Mucosa of stomach (tissue), 1 donor: ENCODE measurements at regions not wholly inside any gene's neighbourhood (a gene's known extent, or its start where the extent isn't known, plus 50 kb on each side); places are given as distances from the start of the nearest gene placed in this dataset.

ENCODE experiments used
- H3K27me3 ChIP-seq: one replicate; pipeline ENCODE4 v1.7.0; 2013; ENCODE audit warnings: mild to moderate bottlenecking, low read length; ENCODE audit not compliant: control insufficient read depth, insufficient read depth
- H3K36me3 ChIP-seq: one replicate; pipeline ENCODE4 v1.7.0; 2013; ENCODE audit warnings: low read length; ENCODE audit not compliant: control insufficient read depth, insufficient read depth
- H3K4me1 ChIP-seq: one replicate; pipeline ENCODE4 v1.7.0; 2013; ENCODE audit warnings: mild to moderate bottlenecking, low read length; ENCODE audit not compliant: control insufficient read depth, insufficient read depth
- H3K4me3 ChIP-seq: one replicate; pipeline ENCODE4 v1.7.0; 2013; ENCODE audit warnings: low read length
- H3K9ac ChIP-seq: one replicate; pipeline ENCODE4 v1.7.0; 2013; ENCODE audit warnings: mild to moderate bottlenecking, low read length, moderate library complexity
- H3K9me3 ChIP-seq: one replicate; pipeline ENCODE4 v1.7.0; 2013; ENCODE audit warnings: mild to moderate bottlenecking, low read length, moderate library complexity; ENCODE audit not compliant: control insufficient read depth
- donor health status: Pancreatic carcinoma.

GRCh38 chr12:4138051-4138450 lies 135.5 kb upstream of the CCND2 start:
- peaks cover 4% of the 10 kb centered on the region for H3K4me1 ChIP-seq
- no peaks in the 10 kb centered on the region for H3K36me3 ChIP-seq
- H3K9ac ChIP-seq, result no peak overlapping the region
- H3K4me3 ChIP-seq, result no peak overlapping the region
- H3K27me3 ChIP-seq, result peaks cover 8% of the 10 kb centered on the region
- H3K9me3 ChIP-seq, result no peaks in the 10 kb centered on the region

- Histone ChIP-seq H3K9ac (no peak overlapping the region), H3K27me3 (peaks cover 8% of the 10 kb centered on the region), H3K36me3 (no peaks in the 10 kb centered on the region), H3K4me1 (peaks cover 2% of the 10 kb centered on the region), H3K9me3 (no peaks in the 10 kb centered on the region), H3K4me3 (no peak overlapping the region)
These were observed 136.1 kb upstream of the CCND2 start for GRCh38 chr12:4137441-4137840.

DNA sequence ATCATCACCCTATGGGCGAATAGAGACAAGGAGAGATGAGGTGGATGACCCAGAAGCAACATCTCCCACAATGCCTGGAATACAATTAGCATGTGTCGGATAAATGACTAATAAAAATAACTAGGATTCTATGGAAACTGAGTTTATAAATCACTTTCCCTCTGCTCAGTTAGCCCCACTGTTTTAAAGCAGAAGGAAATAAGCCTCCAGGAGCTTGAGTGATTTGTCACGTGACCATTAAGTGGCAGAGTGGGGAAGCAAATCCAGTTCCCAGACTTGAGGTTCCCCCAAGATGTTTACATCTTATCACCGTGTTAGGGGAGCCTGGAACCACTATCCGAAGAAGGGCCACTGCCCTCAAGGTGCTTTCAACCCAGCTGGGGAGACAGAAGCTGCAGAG lies 136.5 kb upstream of the CCND2 start:
- H3K27me3 ChIP-seq, result peaks cover 8% of the 10 kb centered on the region
- H3K9me3 ChIP-seq, result no peaks in the 10 kb centered on the region
- no peak overlapping the region for H3K9ac ChIP-seq
- H3K36me3 ChIP-seq, result no peaks in the 10 kb centered on the region
- no peaks in the 10 kb centered on the region for H3K4me1 ChIP-seq
- no peak overlapping the region for H3K4me3 ChIP-seq

- no peak overlapping the region for H3K9ac ChIP-seq
- H3K27me3 ChIP-seq, result peaks cover 11% of the 10 kb centered on the region
- no peak overlapping the region for H3K4me3 ChIP-seq
- H3K36me3 ChIP-seq, result no peaks in the 10 kb centered on the region
- no peaks in the 10 kb centered on the region for H3K9me3 ChIP-seq
- H3K4me1 ChIP-seq, result no peaks in the 10 kb centered on the region
These were observed 137.5 kb upstream of the CCND2 start for GRCh38 chr12:4135919-4136605.

DNA sequence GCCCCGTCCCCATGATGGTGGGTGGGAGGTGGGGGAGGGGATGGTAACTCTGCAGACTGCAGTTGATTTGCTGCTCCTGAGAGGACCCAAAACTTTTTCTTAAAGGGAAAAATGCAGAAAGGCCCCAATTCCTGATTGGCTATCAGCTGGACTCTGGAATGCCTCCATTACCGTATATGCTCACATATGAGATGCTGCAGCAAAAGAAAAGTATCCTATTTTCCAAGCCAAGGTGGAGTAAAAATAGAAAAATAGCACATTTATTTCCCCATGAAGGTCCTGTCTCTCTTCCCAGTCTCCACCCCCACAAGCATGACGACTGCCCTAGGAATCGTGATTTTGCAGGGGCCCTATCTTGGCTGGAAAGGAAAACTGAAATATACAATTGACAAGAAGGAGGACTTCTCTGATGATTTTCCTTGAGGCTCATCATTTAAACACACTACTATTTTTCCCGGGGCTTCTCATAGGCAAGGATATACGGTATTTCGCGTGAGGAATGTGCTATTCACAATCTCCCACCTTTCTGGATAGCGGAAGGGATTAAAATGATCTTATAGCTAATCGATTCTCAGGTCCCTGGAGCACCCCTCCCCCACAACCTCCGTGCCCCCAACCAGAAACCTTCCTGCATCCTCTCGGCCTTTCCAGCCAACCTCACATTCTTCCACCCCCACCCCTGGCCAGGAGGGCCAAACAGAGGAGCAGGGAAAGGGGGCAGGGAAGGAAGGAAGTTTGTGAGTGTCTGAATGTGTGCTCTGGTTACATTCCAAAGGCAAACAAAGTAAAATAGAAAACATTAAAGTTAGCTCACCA lies 138.9 kb upstream of the CCND2 start:
- Histone ChIP-seq H3K36me3 (no peaks in the 10 kb centered on the region), H3K27me3 (peaks cover 11% of the 10 kb centered on the region), H3K4me3 (no peak overlapping the region), H3K9ac (no peak overlapping the region), H3K9me3 (no peaks in the 10 kb centered on the region), H3K4me1 (no peaks in the 10 kb centered on the region)

- no peaks in the 10 kb centered on the region for H3K36me3 ChIP-seq
- no peak overlapping the region for H3K9ac ChIP-seq
- H3K4me3 ChIP-seq, result no peak overlapping the region
- no peaks in the 10 kb centered on the region for H3K9me3 ChIP-seq
- H3K27me3 ChIP-seq, result peaks cover 11% of the 10 kb centered on the region
- H3K4me1 ChIP-seq, result no peaks in the 10 kb centered on the region
These were observed 139.7 kb upstream of the CCND2 start for GRCh38 chr12:4133636-4134447.

DNA sequence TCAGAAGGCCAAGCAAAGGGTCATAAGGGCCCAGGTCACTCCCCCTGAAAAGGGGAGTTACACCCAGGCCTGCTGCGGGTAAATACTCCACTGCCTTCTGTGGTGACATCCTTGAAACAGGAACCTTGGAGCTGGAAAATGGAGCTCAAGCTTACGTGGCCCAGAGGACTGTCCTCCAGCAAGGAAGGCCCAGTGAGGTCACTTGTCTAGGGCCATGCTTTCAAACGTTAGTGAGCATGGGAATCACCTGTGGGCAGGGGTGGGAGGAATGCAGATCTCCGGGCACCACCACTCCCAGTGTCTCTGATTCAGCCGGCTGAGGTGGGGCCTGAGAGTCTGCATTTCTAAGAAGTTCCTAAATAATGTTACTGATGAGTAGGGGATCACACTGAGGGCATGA lies 140.5 kb upstream of the CCND2 start:
- H3K27me3 ChIP-seq, result peaks cover 11% of the 10 kb centered on the region
- no peak overlapping the region for H3K4me3 ChIP-seq
- H3K9me3 ChIP-seq, result no peaks in the 10 kb centered on the region
- H3K4me1 ChIP-seq, result no peaks in the 10 kb centered on the region
- H3K9ac ChIP-seq, result no peak overlapping the region
- no peaks in the 10 kb centered on the region for H3K36me3 ChIP-seq

DNA sequence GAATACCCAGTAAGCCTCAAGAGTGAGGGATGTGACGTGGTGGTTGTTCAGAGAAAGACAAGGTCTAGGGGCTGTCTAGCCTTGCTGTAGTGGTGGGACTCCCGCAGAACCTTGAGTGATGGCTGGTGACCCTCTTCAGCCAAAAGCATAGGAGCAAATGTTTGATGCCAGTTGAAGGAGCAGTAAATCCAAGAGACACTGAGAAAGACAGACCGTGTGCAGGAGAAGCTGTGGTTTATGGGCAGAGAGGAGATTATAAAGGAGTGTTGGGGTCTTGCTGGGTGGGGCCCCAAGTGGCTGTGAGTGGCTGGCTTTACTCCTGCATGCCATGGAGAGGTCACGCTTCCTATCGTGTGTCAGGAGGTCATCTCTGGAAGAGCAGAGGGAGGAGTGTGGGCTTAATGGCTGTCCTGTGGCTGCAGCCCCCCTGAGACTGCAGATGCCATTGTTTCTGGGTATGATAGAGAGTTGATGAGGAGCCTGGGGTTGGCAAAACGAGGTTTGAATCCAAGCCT lies 152.0 kb upstream of the CCND2 start:
- Histone ChIP-seq H3K9ac (no peak overlapping the region), H3K27me3 (peaks cover 5% of the 10 kb centered on the region), H3K36me3 (no peaks in the 10 kb centered on the region), H3K9me3 (no peaks in the 10 kb centered on the region), H3K4me1 (peaks cover 4% of the 10 kb centered on the region), H3K4me3 (no peak overlapping the region)

DNA sequence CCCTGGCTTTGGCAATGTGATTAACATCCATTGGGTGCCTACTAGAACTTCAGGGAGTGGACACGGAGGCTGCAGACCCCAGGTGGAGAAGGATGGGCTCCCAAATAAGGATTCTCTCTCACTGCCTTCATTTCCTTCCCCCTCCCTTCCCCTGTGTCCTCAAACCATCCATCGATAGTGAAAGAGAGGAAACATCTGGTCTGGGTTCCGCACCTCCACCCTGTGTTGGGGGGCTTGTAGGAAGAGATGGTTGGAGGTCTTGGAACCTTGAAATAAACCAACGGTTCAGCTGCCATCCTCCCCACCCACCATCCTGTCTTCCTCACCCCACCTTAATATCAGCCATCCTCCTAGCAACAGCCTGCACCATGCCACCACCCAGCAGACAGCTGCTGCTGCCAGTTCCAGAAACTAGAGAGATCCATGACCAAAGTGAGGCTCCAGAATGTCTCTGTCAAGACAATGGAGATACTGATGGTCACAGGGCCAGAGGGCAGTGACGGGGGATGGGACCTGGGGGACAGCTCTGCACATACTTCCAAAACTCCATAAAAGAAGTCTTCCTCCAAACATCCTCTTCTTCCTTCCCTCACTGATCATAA lies 153.1 kb upstream of the CCND2 start:
- no peak overlapping the region for H3K9ac ChIP-seq
- H3K4me1 ChIP-seq, result peaks cover 4% of the 10 kb centered on the region
- H3K27me3 ChIP-seq, result peaks cover 5% of the 10 kb centered on the region
- H3K36me3 ChIP-seq, result no peaks in the 10 kb centered on the region
- no peak overlapping the region for H3K4me3 ChIP-seq
- no peaks in the 10 kb centered on the region for H3K9me3 ChIP-seq

GRCh38 chr12:4119157-4119761 lies 154.3 kb upstream of the CCND2 start:
- no peaks in the 10 kb centered on the region for H3K36me3 ChIP-seq
- H3K4me3 ChIP-seq, result no peak overlapping the region
- no peaks in the 10 kb centered on the region for H3K9me3 ChIP-seq
- peaks cover 4% of the 10 kb centered on the region for H3K4me1 ChIP-seq
- H3K9ac ChIP-seq, result no peak overlapping the region
- H3K27me3 ChIP-seq, result peaks cover 5% of the 10 kb centered on the region

- Histone ChIP-seq H3K4me1 (peaks cover 4% of the 10 kb centered on the region), H3K9me3 (no peaks in the 10 kb centered on the region), H3K4me3 (no peak overlapping the region), H3K9ac (no peak overlapping the region), H3K27me3 (peaks cover 5% of the 10 kb centered on the region), H3K36me3 (no peaks in the 10 kb centered on the region)
These were observed 154.9 kb upstream of the CCND2 start for GRCh38 chr12:4118601-4119156.
